DOHH2 (cell line): ENCODE measurements at regions not wholly inside any gene's neighbourhood (a gene's known extent, or its start where the extent isn't known, plus 50 kb on each side); places are given as distances from the start of the nearest gene placed in this dataset.

Experiments used
- H3F3A ChIP-seq: fragments of 200-600 bp; sonication (generic), shearing (Covaris generic); 2 replicates; pipeline ENCODE4 v1.6.0; 2016; ENCODE audit warnings: antibody characterized with exemption, mild to moderate bottlenecking; ENCODE audit not compliant: control insufficient read depth, insufficient read depth
- H3K27ac ChIP-seq: fragments of 200-600 bp; sonication (generic); 2 replicates; pipeline ENCODE4 v1.5.1; 2014; ENCODE audit warnings: low read depth, mild to moderate bottlenecking, low read length, moderate library complexity
- H3K27me3 ChIP-seq: fragments of 200-600 bp; sonication (generic); 2 replicates; pipeline ENCODE4 v1.6.1; 2014; ENCODE audit warnings: mild to moderate bottlenecking, low read length, mixed read lengths; ENCODE audit not compliant: control insufficient read depth
- H3K36me3 ChIP-seq: fragments of 200-600 bp; sonication (generic); 2 replicates; pipeline ENCODE4 v1.6.1; 2014; ENCODE audit warnings: mild to moderate bottlenecking, low read length, moderate library complexity, mixed read lengths; ENCODE audit not compliant: control insufficient read depth
- H3K4me1 ChIP-seq: fragments of 200-600 bp; sonication (generic); 2 replicates; pipeline ENCODE4 v1.6.1; 2014; ENCODE audit warnings: mild to moderate bottlenecking, low read length, mixed read lengths; ENCODE audit not compliant: control insufficient read depth
- H3K4me2 ChIP-seq: fragments of 200-600 bp; sonication (generic); 2 replicates; pipeline ENCODE4 v1.6.0; 2014; ENCODE audit warnings: mild to moderate bottlenecking, low read length, moderate library complexity
- H3K4me3 ChIP-seq: fragments of 200-600 bp; sonication (generic); 2 replicates; pipeline ENCODE4 v1.5.1; 2014; ENCODE audit warnings: mild to moderate bottlenecking, low read length, mixed read lengths
- H3K79me2 ChIP-seq: fragments of 200-600 bp; sonication (generic); 2 replicates; pipeline ENCODE4 v1.6.1; 2014; ENCODE audit warnings: mild to moderate bottlenecking, low read length, mixed read lengths; ENCODE audit not compliant: control insufficient read depth
- H3K9me2 ChIP-seq: fragments of 200-600 bp; sonication (generic); replicated peaks from 2 replicates; pipeline ENCODE4 v1.6.1; 2014; ENCODE audit warnings: mild to moderate bottlenecking, low read length, mixed read lengths; ENCODE audit not compliant: control insufficient read depth
- H3K9me3 ChIP-seq: fragments of 200-600 bp; sonication (generic); 2 replicates; pipeline ENCODE4 v1.6.1; 2014; ENCODE audit warnings: antibody characterized with exemption, low read length, mixed read lengths; ENCODE audit not compliant: control insufficient read depth, insufficient read depth
- H4K20me1 ChIP-seq: fragments of 200-600 bp; sonication (generic); 2 replicates; pipeline ENCODE4 v1.6.0; 2014; ENCODE audit warnings: low read depth, mild to moderate bottlenecking, antibody characterized with exemption, low read length, moderate library complexity; ENCODE audit not compliant: control insufficient read depth, insufficient read depth
- CTCF ChIP-seq: fragments of 200-600 bp; sonication (generic); IDR thresholded peaks from one replicate; pipeline ENCODE4 v1.5.1; 2014; ENCODE audit warnings: antibody characterized with exemption, mild to moderate bottlenecking, low read depth, low read length; ENCODE audit not compliant: poor library complexity, severe bottlenecking
- EZH2phosphoT487 ChIP-seq: fragments of 200-600 bp; sonication (generic); IDR thresholded peaks from 2 replicates; pipeline ENCODE4 v1.6.1; 2017; ENCODE audit warnings: borderline replicate concordance, mild to moderate bottlenecking, antibody characterized with exemption, low read length, moderate library complexity, mixed read lengths

DNA sequence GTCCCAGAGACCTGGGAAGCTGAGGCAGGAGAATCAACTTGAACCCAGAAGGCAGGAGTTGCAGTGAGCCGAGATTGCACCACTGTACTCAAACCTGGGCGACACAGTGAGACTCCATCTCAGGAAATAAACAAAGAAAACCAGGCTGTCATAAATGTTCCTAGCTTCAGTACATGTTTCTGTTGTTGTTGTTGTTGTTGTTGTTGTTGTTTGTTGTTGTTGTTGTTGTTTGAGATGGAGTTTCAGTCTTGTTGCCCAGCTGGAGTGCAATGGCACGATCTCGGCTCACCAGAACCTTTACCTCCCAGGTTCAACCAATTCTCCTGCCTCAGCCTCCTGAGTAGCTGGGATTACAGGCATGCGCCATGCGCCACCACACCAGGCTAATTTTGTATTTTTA, 452.5 kb downstream of the HS3ST3B1 start:
- no peak overlapping the region for H3K4me3 ChIP-seq
- H3K9me3 ChIP-seq: peaks cover 3% of the 10 kb centered on the region; the same call in 1 of the 2 replicates
- no peaks in the 10 kb centered on the region for H4K20me1 ChIP-seq
- no peaks in the 10 kb centered on the region for H3K79me2 ChIP-seq
- no peaks in the 10 kb centered on the region for H3K9me2 ChIP-seq
- TF ChIP-seq EZH2phosphoT487: no peak
- no peak for TF ChIP-seq CTCF
- no peaks in the 10 kb centered on the region for H3K4me1 ChIP-seq
- no peak overlapping the region for H3K27ac ChIP-seq
- H3K36me3 ChIP-seq: no peaks in the 10 kb centered on the region
- no peaks in the 10 kb centered on the region for H3K27me3 ChIP-seq
- no peak overlapping the region for H3K4me2 ChIP-seq
- H3F3A ChIP-seq: no peaks in the 10 kb centered on the region

GRCh38 chr17:14752011-14752410, 451.1 kb downstream of the HS3ST3B1 start:
- H3K79me2 ChIP-seq: no peaks in the 10 kb centered on the region
- no peaks in the 10 kb centered on the region for H3K4me1 ChIP-seq
- H4K20me1 ChIP-seq: no peaks in the 10 kb centered on the region
- TF ChIP-seq CTCF: no peak
- no peak for TF ChIP-seq EZH2phosphoT487
- H3K9me2 ChIP-seq: no peaks in the 10 kb centered on the region
- H3K4me3 ChIP-seq: no peak overlapping the region
- H3K4me2 ChIP-seq: no peak overlapping the region
- no peaks in the 10 kb centered on the region for H3F3A ChIP-seq
- H3K27ac ChIP-seq: no peak overlapping the region
- no peaks in the 10 kb centered on the region for H3K27me3 ChIP-seq
- H3K36me3 ChIP-seq: no peaks in the 10 kb centered on the region
- peaks cover 3% of the 10 kb centered on the region; the same call in 1 of the 2 replicates for H3K9me3 ChIP-seq

- no peak overlapping the region for H3K4me2 ChIP-seq
- no peaks in the 10 kb centered on the region for H4K20me1 ChIP-seq
- no peaks in the 10 kb centered on the region for H3K79me2 ChIP-seq
Measured at GRCh38 chr17:14750866-14751265, 450.0 kb downstream of the HS3ST3B1 start.

More at GRCh38 chr17:14750866-14751265, 450.0 kb downstream of the HS3ST3B1 start:
- TF ChIP-seq EZH2phosphoT487 (no peak), CTCF (no peak)
- H3K27ac ChIP-seq: no peak overlapping the region
- H3K4me3 ChIP-seq: no peak overlapping the region
- no peaks in the 10 kb centered on the region for H3K4me1 ChIP-seq
- no peaks in the 10 kb centered on the region for H3F3A ChIP-seq
- no peaks in the 10 kb centered on the region for H3K27me3 ChIP-seq
- H3K36me3 ChIP-seq: no peaks in the 10 kb centered on the region
- no peaks in the 10 kb centered on the region for H3K9me2 ChIP-seq
- H3K9me3 ChIP-seq: peaks cover 3% of the 10 kb centered on the region; the same call in 1 of the 2 replicates
